ENCODE measurements at regions not wholly inside any gene's neighbourhood (a gene's known extent, or its start where the extent isn't known, plus 50 kb on each side); places are given as distances from the start of the nearest gene placed in this dataset.

DNA sequence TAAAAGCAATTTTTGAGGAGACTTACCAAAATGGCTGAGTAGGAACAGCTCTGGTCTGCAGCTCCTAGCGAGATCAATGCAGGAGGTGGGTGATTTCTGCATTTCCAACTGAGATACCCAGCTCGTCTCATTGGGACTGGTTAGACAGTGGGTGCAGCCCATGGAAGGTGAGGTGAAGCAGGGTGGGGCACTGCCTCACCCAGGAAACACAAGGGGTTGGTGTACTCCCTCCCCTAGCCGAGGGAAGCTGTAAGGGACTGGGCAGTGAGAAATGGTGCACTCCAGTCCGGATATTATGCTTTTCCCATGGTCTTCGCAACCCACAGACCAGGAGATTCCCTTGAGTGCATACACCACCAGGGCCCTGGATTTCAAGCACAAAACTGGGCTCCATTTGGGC lies 419.0 kb downstream of the NUP35 start:
- TF ChIP-seq, protein P1, sequence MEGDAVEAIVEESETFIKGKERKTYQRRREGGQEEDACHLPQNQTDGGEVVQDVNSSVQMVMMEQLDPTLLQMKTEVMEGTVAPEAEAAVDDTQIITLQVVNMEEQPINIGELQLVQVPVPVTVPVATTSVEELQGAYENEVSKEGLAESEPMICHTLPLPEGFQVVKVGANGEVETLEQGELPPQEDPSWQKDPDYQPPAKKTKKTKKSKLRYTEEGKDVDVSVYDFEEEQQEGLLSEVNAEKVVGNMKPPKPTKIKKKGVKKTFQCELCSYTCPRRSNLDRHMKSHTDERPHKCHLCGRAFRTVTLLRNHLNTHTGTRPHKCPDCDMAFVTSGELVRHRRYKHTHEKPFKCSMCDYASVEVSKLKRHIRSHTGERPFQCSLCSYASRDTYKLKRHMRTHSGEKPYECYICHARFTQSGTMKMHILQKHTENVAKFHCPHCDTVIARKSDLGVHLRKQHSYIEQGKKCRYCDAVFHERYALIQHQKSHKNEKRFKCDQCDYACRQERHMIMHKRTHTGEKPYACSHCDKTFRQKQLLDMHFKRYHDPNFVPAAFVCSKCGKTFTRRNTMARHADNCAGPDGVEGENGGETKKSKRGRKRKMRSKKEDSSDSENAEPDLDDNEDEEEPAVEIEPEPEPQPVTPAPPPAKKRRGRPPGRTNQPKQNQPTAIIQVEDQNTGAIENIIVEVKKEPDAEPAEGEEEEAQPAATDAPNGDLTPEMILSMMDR (IDR thresholded peaks at IDR 0.05), result no peak
- no peak for TF ChIP-seq POLR2AphosphoS5 (IDR thresholded peaks at IDR 0.05)

Data from esophagus muscularis mucosa (tissue), 3 donors.